GM19238 (cell line): ENCODE measurements at regions not wholly inside any gene's neighbourhood (a gene's known extent, or its start where the extent isn't known, plus 50 kb on each side); places are given as distances from the start of the nearest gene placed in this dataset.
"Not testable (repeated sequence)": the region's sequence is repeated elsewhere in the genome, so short reads cannot be mapped to it uniquely, and the experiment has no call there.

Source experiments
- DNase-seq: peaks from one replicate; pipeline ENCODE4 v3.0.0; 2011; ENCODE audit warnings: low spot score; ENCODE audit not compliant: insufficient read length

DNA sequence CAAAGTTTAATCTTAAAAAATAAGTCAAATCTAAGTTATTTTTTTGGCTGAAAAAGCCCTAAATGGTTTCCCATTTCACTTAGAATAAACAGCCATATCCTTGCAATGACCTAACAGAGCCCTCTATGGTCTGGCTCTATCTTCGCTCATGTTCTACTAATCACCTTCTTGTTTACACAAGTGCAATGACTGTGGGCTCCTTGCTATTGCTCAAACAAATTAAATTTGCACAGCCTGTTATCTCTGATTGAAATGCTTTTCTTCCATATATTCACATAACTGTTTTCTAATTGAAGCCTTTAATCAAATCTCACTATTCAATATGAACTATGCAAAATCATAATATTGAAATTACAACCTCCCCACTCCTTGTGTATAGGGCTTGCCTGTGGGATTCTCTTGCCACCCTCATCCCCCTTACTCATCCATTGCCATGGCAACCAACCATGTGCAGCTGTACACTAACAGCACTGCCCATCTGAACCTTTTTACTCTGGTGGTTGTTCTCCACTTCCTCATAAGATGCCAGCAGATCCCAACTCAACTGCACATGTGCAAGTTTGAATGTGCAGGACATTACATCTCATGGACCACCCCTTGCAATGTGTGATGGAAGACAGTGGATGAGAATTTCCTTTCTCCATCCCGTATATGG is 1083.2 kb downstream of the SOCS6 start:
- no peak for DNase-seq

DNA sequence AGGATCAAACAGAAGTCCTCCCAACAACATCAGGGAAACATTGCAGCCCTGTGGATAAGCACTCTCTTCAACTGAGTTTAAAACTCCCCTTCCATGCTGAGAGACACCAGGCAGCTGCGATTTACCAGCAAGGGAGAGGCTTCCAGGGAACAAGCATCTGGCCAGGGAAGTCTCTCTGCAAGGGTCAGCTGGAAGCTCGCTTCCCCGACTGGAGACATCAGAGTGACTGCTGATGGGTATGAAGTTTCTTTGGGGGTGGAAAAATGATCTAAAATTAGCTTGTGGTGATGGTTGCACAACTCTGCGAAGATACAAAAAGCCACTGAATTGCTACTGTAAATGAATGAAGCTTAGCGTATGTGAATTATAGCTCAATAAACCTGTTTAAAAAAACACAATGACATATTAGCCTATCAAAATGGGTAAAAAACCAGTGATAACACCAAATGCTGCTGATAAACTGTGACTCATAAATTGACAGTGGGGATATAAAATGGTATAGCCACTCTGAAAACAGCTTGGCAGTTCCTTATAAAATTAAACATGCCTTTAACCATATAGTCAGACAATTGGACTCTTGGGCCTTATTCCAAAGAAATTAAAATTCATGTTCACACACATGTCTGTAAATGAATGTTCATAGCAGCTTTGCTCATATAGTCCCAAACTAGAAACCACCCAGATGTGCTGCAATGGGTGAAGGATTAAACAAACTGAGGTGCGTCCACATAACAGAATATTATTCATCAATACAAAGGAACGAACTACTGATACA is 1082.0 kb downstream of the SOCS6 start:
- no peak for DNase-seq

DNA sequence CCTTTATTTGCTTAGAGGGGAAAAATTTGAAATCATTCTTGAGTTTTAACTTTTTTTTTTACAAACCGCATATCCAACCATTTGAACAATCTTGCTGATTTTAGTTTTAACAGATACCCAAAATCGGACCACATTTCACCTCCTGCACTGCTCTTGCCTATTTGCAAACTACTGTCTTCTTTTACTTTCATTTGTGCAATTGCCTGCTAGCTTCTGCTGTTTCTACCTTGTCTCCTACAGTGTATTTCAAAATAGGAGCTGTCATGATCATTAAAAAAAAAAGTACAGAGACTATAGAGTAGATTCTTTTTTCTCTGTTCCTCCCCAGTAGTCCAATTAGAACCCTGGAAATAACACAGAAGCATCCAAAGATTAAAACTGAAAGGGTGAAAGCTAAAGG is 1081.2 kb downstream of the SOCS6 start:
- DNase-seq: no peak

DNA sequence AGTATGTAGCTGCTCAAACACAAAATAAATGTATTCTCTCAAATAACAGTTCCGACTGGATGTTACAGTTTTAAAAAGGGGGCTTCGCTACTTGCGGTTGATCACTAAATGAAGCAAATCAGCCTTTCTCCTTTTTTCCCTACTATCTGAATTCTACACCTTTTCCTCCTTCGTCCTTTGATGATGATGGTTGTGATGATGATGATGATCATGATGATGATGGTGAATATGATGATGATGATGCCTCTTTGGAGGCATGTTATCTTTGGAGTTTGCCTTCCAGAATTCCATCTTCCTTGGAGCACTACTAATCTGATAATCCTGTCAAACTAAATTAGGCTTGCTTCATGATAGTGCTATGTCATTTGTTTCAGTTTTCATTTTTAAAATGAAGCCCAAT is 1073.3 kb downstream of the SOCS6 start:
- DNase-seq: no peak

DNA sequence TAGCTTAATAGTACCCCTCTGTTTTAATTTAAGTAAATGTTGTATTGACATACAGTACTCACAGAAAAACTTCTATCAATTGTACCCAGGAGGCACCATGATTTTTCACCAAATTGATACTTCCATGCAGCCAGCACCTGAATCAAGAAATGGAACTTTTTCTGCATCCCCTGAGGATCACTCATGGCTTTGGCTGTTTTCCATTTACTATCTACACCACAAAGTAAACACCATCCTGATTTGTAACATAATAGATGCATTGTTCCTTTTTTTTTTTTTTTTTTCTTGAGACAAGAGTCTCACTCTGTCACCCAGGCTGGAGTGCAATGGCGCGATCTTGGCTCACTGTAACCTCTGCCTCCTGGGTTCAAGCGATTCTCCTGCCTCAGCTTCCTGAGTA is 1066.8 kb downstream of the SOCS6 start:
- not testable (repeated sequence) for DNase-seq

DNA sequence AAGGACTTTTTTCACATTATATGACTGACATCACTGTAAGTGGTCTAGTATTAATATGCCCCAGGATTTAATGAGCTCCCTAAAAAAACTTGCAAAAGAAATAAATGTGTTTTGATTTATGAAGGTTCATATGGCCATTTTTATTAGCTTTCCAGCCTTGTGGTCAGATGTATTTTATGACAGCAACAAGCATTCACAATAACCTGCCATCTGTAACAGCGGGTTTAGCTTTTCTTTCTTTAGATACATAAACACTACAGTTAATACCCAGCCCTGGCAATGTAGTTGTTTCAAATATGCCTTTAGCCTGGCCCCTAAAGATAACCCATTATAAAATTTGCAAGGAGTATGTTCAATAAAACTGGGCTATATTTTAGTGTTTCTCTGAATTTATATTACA is 1063.8 kb downstream of the SOCS6 start:
- no peak for DNase-seq

DNA sequence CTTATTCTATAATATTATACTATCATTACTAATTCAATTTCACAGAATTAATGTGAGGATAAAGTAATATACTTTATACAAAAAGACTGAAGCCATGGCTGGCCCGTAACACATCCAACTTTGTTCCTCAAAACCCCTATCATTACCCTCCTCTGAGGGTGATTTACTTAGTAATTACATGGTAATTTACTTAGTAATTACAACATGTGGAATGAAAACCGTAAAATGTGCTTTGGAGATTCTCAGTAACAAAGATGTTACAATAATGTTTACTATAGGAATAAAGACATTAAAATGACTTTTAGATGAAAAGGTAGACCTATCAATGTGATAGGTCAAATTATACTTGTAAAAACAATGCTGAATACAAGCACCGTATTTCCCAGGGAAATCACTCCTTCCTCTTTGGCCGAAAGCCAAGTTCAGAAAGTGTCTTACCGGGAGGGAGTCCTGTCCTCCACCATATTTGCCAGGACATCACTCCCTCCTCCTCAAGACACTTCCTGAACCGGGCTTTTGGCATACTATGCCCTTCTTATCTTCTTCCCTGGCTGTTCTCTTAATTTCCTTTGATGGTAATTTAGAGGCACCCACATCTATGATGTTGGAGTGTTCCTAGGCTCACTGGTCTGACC is 1047.8 kb downstream of the SOCS6 start:
- DNase-seq: no peak

DNA sequence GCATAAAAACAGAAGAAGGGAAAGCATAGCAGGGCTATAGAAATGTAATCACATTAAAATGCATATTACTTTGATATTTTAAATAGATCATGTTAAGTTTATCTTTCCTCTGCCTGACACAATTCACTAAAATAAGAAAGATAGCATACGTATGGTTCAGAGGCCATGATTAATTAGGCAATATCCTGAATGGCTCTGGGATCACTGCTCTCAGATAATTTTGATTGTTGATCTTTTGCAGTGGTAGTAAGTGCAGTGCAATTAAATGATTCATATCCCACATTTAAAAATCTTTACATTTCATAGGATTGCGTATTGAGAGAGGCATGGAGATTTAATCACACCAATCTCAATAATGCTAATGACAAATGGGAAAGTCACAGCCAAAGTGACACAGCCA is 1040.7 kb downstream of the SOCS6 start:
- no peak for DNase-seq

DNA sequence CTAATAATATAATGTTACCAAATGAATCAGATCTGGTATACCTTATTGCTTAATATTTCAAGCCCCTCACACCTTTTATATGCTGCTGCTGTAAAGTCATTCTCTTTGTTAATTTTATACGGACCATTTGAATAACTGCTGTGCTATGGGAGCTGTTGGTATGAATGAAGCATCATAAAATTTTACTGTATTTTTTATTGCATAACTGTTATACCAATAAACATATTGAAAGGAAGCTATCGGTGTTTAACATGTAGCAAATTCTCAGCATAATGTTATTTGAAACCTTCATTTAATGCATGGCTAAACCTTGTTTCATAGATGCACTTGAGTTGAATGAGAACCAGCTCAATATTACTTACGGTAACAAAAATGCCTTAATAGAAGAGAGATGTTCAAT is 1040.3 kb downstream of the SOCS6 start:
- no peak for DNase-seq

DNA sequence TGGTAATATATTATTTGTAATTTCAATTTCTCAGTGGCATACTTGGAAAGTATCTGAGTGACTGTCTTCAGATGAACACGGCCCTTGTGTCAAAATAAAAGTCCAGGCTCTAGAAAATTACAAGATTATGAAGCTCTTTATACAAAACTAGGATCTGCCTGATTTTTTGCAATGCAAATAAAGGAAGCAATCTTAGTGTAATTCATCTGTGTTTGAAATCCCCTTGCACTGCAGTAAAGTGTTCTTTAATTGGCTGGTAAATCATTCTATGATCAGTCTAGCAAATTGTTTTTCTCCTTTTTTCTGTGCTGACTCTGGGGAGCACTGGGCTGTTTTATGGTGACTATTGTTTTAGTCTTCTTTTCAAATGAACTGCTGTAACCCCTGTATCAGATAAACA is 1039.0 kb downstream of the SOCS6 start:
- no peak for DNase-seq

DNA sequence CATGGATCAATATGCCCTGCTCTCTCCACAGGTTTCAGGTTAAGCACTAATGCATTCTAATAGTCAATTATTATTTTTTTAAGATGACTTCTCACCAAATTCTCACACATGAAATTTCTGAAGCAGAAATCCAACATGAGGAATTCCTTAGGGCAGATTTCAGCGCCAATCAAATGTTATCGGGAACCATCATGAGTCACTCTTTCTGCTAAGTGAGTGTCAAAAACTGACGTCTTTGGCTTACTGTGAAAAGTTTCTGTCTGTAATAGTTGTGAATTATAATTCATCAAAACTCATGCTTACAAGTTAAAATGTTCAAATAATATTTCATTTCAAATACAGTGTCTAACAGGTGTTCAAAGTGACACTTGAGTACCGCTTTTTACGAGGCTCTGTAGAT is 1038.6 kb downstream of the SOCS6 start:
- DNase-seq: no peak

DNA sequence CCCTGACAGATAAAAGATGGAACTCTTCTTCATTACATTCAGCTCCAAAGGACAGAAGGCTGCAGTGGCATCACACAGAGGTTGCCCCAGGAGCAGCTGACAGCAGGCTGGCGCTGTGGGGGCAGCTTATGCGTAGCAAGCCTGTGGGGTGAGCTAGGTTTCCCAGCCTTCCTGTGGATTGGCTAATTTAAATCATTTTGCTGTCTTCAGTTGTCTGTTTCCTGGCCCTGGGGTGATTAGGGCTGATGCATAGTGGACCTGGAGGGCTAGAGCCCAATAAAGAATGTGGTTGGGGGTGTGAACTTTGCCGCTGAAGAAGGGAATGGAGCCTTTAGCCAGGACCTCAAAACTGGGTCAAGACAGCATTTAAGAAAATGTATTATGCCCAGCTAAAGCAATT is 1038.0 kb downstream of the SOCS6 start:
- DNase-seq: no peak

DNA sequence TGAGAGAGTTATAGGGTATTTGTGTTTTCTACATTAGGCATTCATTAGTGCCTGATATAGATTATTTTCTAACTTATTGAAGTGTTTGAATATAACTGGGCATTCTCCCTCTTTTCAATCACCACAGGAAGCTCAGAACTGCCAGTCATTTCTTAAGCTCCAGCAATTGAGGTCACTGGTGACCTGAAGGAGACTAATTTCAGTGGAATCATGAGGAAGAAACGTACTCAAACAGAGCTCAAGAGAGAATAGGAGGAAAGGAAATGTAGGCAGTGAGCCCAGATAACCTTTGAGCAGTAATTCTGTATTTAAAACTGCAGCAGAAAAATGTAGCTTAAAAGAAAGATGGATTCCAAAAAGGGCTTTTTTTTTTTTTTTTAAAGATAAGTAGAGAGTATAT is 1035.5 kb downstream of the SOCS6 start:
- DNase-seq: no peak

DNA sequence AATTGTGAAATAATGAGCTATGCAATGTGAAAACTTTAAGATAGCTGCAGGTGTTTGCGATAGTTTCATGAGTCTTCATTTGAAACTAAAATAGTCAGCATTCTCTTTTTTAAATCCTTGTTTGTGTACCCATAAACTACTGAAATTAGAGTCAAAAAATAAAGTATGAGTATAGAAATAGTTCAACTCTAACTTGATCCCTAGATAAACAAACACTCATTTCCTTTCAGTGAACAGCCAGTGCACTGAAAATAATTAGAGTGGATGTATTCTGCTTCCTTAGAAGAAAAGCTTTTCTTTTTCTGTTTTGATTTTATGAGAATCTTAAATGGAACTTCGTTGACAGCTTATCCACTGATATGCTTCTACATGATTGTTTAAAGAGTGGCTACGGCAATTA is 1033.4 kb downstream of the SOCS6 start:
- DNase-seq: no peak

DNA sequence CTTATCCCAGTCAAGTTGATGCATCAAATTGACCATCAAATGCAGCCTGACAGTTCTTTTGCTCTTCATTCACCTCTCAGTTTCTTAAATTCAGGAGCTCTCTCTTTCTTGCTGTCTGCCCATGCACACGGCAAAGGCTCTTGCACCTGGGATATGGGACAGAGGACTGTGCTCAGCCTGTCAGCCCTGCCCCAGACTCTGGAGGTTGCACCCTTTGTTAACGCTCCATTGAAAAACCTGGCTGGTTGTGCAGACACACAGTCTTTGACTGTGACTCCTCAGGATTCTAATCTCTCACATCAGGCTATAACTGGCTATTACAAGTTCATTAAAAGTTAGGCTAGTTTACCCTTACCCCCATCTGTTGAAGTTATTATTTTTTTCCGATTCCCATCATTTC is 1032.5 kb downstream of the SOCS6 start:
- DNase-seq: no peak

DNA sequence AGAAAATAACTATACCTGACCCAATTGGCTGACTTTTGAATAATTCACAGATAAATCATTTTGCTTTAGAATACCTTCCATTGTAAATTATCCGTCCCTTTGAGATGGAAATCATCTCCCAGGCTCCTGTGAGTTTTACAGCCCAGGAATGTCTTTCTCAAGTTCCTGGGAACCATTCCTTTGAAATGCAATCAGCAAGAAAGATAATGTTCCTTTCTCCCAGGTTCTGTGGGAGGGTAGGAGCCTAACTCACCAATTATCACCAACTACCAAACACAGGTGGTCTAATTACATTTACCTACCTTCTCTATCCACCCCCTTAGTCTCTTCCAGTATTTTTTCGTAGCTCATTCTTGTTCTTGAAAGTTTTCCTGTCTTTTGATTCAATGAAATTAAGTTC is 1016.0 kb downstream of the SOCS6 start:
- DNase-seq: no peak

DNA sequence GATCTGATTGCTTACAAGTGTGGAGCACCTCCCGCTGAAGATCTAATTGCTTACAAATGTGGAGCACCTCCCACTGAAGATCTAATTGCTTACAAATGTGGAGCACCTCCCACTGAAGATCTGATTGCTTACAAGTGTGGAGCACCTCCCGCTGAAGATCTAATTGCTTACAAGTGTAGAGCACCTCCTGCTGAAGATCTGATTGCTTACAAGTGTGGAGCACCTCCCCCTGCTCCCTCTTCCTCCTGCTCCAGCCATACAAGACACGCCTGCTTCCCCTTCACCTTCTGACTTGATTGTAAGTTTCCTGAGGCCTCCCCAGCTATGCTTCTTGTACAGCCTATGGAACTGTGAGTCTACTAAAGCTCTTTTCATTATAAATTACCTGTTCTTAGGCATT is 1014.9 kb downstream of the SOCS6 start:
- not testable (repeated sequence) for DNase-seq

DNA sequence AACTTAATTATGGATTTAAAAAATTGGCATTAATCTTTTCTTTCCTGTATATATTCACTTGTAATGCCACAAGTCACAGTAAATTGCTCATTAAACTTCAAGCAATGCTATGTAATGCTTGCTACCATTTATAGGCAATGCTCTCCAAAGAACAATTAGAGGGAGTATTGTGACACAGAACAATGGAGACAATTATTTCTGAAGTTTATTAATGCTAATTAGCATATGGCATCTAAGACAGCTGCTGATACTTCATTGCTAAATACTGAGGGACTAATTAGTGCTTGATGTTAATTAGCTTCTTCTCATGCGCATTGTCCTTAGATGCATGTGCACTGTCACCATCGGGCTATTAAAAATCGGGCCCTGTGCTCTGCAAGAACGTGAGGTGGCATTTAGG is 1012.8 kb downstream of the SOCS6 start:
- DNase-seq: no peak

DNA sequence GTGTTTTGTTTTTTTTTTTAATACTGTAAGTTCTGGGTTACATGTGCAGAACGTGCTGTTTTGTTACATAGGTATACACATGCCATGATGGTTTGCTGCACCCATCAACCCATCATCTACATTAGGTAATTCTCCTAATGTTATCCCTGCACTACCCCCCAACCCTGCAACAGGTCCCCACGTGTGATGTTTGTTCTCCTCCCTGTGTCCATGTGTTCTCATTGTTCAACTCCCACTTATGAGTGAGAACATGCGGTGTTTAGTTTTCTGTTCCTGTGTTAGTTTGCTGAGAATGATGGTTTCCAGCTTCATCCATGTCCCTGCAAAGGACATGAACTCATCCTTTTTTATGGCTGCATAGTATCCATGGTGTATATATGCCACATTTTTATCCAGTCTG is 1005.4 kb downstream of the SOCS6 start:
- not testable (repeated sequence) for DNase-seq

DNA sequence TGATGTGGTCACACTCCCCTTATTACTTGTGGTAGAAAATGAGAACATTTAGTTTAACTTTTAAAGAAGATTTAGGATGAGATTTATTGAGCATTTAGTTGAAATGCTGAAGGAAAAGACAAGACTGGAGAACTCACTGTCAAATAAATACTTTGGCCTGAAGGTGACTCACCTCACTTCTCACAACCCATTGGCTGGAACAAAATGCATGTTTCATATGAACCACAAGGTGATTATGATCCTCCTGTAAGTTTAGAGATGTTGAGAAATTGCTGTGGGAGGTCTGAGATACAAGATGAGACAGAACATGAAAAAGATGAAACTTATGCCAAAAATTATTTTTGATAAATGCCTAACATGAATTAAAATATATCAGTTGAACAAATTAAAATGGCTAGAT is 1004.5 kb downstream of the SOCS6 start:
- DNase-seq: no peak

DNA sequence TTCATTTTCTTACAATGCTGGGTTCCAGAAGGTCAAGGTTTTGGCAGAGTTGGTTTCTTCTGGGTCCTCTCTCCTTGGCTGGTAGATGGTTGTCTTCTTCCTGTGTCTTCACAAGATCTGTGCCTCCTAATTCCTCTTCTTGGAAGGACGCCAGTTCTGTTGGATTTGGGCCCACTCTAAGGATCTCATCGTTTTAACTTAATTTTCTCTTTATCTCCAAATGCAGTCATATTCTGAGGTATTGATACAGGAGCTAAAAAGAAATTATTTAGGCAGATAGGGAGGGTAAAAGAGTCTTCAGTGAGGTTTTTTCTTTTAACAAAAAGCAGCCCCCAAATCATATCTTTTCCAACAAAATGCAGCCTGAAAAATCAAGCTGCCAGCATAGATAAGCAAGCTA is 998.4 kb downstream of the SOCS6 start:
- no peak for DNase-seq

DNA sequence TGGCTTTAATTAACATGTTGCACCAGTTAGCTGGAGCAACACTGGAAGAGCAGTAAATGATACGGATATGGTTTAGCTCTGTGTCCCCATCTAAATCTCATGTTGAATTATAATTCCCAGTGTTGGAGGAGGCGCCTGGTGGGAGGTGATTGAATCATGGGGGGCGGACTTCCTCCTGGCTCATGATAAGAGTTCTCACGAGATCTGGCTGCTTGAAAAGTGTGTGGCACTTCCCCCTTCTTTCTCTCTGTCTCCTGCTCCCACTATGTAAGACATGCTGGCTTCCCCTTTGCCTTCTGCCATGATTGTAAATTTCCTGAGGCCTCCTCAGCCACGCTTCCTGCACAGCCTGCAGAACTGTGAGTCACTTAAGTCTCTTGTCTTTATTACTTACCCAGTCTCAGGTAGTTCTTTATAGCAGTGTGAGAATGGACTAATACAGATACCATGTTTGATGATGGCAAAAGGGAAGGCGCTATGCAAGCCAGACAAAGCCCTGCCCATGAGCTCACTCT is 963.6 kb downstream of the SOCS6 start:
- no peak for DNase-seq

DNA sequence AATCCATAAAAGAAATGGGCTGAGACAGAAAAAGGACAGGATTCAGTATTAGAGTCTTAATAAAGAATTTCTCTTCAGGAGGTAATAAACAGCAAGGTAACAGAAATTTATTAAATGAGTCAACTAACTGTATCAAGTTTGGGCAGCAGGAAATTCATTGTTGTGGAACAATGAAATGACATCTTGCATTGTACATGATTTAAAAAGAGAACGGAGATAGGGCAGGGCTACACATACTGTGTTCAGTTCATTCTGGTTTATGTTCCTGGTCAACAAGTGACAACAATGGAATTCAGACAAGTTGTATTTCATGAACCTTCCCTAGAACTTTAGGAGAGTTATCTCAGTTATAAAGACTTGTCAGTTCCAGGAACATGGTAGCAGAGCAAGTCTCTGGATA is 961.3 kb downstream of the SOCS6 start:
- no peak for DNase-seq
